ENCODE measurements at regions not wholly inside any gene's neighbourhood (a gene's known extent, or its start where the extent isn't known, plus 50 kb on each side); places are given as distances from the start of the nearest gene placed in this dataset.
A peak's percentile ranks its signal among the peaks of the same experiment; 100 is the strongest.
"Not testable (repeated sequence)": the region's sequence is repeated elsewhere in the genome, so short reads cannot be mapped to it uniquely, and the experiment has no call there.

- no peak for DNase-seq (ENCODE audit: low read depth, low spot score)
Measured at GRCh38 chrX:40920351-40920750, 164.9 kb upstream of the USP9X start.

GRCh38 chrX:40922307-40922706 is 162.9 kb upstream of the USP9X start:
- DNase-seq (ENCODE audit: low read depth, low spot score) = peak; percentile 73
- in situ Hi-C loops (cut with HindIII; ENCODE audit: low pct_unique_long_range_greater_than_20kb, low sequenced_read_pairs) = no loop called here

More at GRCh38 chrX:40920351-40920750, 164.9 kb upstream of the USP9X start:
- in situ Hi-C loops (cut with HindIII; ENCODE audit: low pct_unique_long_range_greater_than_20kb, low sequenced_read_pairs) = no loop called here

GRCh38 chrX:40926739-40927427 is 158.4 kb upstream of the USP9X start:
- DNase-seq (ENCODE audit: low read depth, low spot score); in situ Hi-C loops (cut with HindIII; ENCODE audit: low pct_unique_long_range_greater_than_20kb, low sequenced_read_pairs): not testable (repeated sequence)

- in situ Hi-C loops (cut with HindIII; ENCODE audit: low pct_unique_long_range_greater_than_20kb, low sequenced_read_pairs) = no loop called here
- no peak for DNase-seq (ENCODE audit: low read depth, low spot score)
Measured at GRCh38 chrX:40928076-40928475, 157.2 kb upstream of the USP9X start.

- peak; percentile 45 for DNase-seq (ENCODE audit: low read depth, low spot score)
- in situ Hi-C loops (cut with HindIII; ENCODE audit: low pct_unique_long_range_greater_than_20kb, low sequenced_read_pairs) = no loop called here
Measured at GRCh38 chrX:40931921-40932320, 153.3 kb upstream of the USP9X start.

GRCh38 chrX:40933132-40933705 is 152.0 kb upstream of the USP9X start:
- in situ Hi-C loops (cut with HindIII; ENCODE audit: low pct_unique_long_range_greater_than_20kb, low sequenced_read_pairs) = no loop called here
- peak; percentile 32 for DNase-seq (ENCODE audit: low read depth, low spot score)

- in situ Hi-C loops (cut with HindIII; ENCODE audit: low pct_unique_long_range_greater_than_20kb, low sequenced_read_pairs) = no loop called here
- DNase-seq (ENCODE audit: low read depth, low spot score) = peak; percentile 21
Measured at GRCh38 chrX:40933706-40934425, 151.4 kb upstream of the USP9X start.

GRCh38 chrX:40936827-40937226 is 148.4 kb upstream of the USP9X start:
- DNase-seq (ENCODE audit: low read depth, low spot score) = no peak
- in situ Hi-C loops (cut with HindIII; ENCODE audit: low pct_unique_long_range_greater_than_20kb, low sequenced_read_pairs) = no loop called here

GRCh38 chrX:40938423-40938822 is 146.8 kb upstream of the USP9X start:
- DNase-seq (ENCODE audit: low read depth, low spot score) = no peak
- in situ Hi-C loops (cut with HindIII; ENCODE audit: low pct_unique_long_range_greater_than_20kb, low sequenced_read_pairs) = no loop called here

- no peak for DNase-seq (ENCODE audit: low read depth, low spot score)
- in situ Hi-C loops (cut with HindIII; ENCODE audit: low pct_unique_long_range_greater_than_20kb, low sequenced_read_pairs) = no loop called here
Measured at GRCh38 chrX:40943093-40943641, 142.1 kb upstream of the USP9X start.

GRCh38 chrX:40945361-40945713 is 139.9 kb upstream of the USP9X start:
- in situ Hi-C loops (cut with HindIII; ENCODE audit: low pct_unique_long_range_greater_than_20kb, low sequenced_read_pairs) = no loop called here
- peak; percentile 27 for DNase-seq (ENCODE audit: low read depth, low spot score)

GRCh38 chrX:40947276-40947675 is 138.0 kb upstream of the USP9X start:
- no peak for DNase-seq (ENCODE audit: low read depth, low spot score)
- in situ Hi-C loops (cut with HindIII; ENCODE audit: low pct_unique_long_range_greater_than_20kb, low sequenced_read_pairs) = no loop called here

- DNase-seq (ENCODE audit: low read depth, low spot score) = no peak
- in situ Hi-C loops (cut with HindIII; ENCODE audit: low pct_unique_long_range_greater_than_20kb, low sequenced_read_pairs) = no loop called here
Measured at GRCh38 chrX:40949071-40949470, 136.2 kb upstream of the USP9X start.

- in situ Hi-C loops (cut with HindIII; ENCODE audit: low pct_unique_long_range_greater_than_20kb, low sequenced_read_pairs) = no loop called here
- no peak for DNase-seq (ENCODE audit: low read depth, low spot score)
Measured at GRCh38 chrX:40950546-40950945, 134.7 kb upstream of the USP9X start.

- DNase-seq (ENCODE audit: low read depth, low spot score); in situ Hi-C loops (cut with HindIII; ENCODE audit: low pct_unique_long_range_greater_than_20kb, low sequenced_read_pairs): not testable (repeated sequence)
Measured at GRCh38 chrX:40951407-40951806, 133.8 kb upstream of the USP9X start.

GRCh38 chrX:40952855-40953254 is 132.4 kb upstream of the USP9X start:
- in situ Hi-C loops (cut with HindIII; ENCODE audit: low pct_unique_long_range_greater_than_20kb, low sequenced_read_pairs) = no loop called here

GRCh38 chrX:40953369-40953768 is 131.9 kb upstream of the USP9X start:
- DNase-seq (ENCODE audit: low read depth, low spot score) = no peak
- in situ Hi-C loops (cut with HindIII; ENCODE audit: low pct_unique_long_range_greater_than_20kb, low sequenced_read_pairs) = no loop called here

More at GRCh38 chrX:40952855-40953254, 132.4 kb upstream of the USP9X start:
- no peak for DNase-seq (ENCODE audit: low read depth, low spot score)

- in situ Hi-C loops (cut with HindIII; ENCODE audit: low pct_unique_long_range_greater_than_20kb, low sequenced_read_pairs) = no loop called here
- no peak for DNase-seq (ENCODE audit: low read depth, low spot score)
Measured at GRCh38 chrX:40960041-40960440, 125.2 kb upstream of the USP9X start.

Data from SK-MEL-5 (cell line).